ENCODE measurements at regions not wholly inside any gene's neighbourhood (a gene's known extent, or its start where the extent isn't known, plus 50 kb on each side); places are given as distances from the start of the nearest gene placed in this dataset.

- H3K27ac Mint-ChIP-seq (ENCODE audit: unreplicated experiment) = no peak overlapping the region
- no peaks in the 10 kb centered on the region for H3K4me1 Mint-ChIP-seq (ENCODE audit: low read depth, unreplicated experiment)
- no TSS peak for BruUV-seq (replicated peaks)
- no peak for DNase-seq
- no peaks in the 10 kb centered on the region for H3K36me3 Mint-ChIP-seq (ENCODE audit: insufficient read depth, unreplicated experiment)
- TF ChIP-seq CTCF (IDR thresholded peaks at IDR 0.05; ENCODE audit: unreplicated experiment) = no peak
- H3K4me3 Mint-ChIP-seq (ENCODE audit: low read depth, unreplicated experiment) = no peak overlapping the region
- H3K9me3 Mint-ChIP-seq (ENCODE audit: low read depth, unreplicated experiment) = peaks cover 7% of the 10 kb centered on the region
- CTCF ChIA-PET = no interaction called here
- intact Hi-C loops (cut with micrococcal nuclease; ENCODE audit: unreplicated experiment) = no loop called here
- no peaks in the 10 kb centered on the region for H3K27me3 Mint-ChIP-seq (ENCODE audit: unreplicated experiment)
Measured at GRCh38 chr5:144548936-144549335, 378.3 kb downstream of the KCTD16 start.

GRCh38 chr5:144547098-144547499 is 376.4 kb downstream of the KCTD16 start:
- BruUV-seq (replicated peaks) = no TSS peak
- CTCF ChIA-PET = no interaction called here
- Mint-ChIP-seq H3K27ac (ENCODE audit: unreplicated experiment) (no peak overlapping the region), H3K9me3 (ENCODE audit: low read depth, unreplicated experiment) (peaks cover 6% of the 10 kb centered on the region), H3K27me3 (ENCODE audit: unreplicated experiment) (no peaks in the 10 kb centered on the region), H3K4me3 (ENCODE audit: low read depth, unreplicated experiment) (no peak overlapping the region), H3K4me1 (ENCODE audit: low read depth, unreplicated experiment) (no peaks in the 10 kb centered on the region), H3K36me3 (ENCODE audit: insufficient read depth, unreplicated experiment) (no peaks in the 10 kb centered on the region)
- TF ChIP-seq CTCF (IDR thresholded peaks at IDR 0.05; ENCODE audit: unreplicated experiment) = no peak
- DNase-seq = no peak
- intact Hi-C loops (cut with micrococcal nuclease; ENCODE audit: unreplicated experiment) = no loop called here

- Mint-ChIP-seq H3K36me3 (ENCODE audit: insufficient read depth, unreplicated experiment) (no peaks in the 10 kb centered on the region), H3K27me3 (ENCODE audit: unreplicated experiment) (no peaks in the 10 kb centered on the region), H3K27ac (ENCODE audit: unreplicated experiment) (no peak overlapping the region), H3K9me3 (ENCODE audit: low read depth, unreplicated experiment) (no peaks in the 10 kb centered on the region), H3K4me1 (ENCODE audit: low read depth, unreplicated experiment) (no peaks in the 10 kb centered on the region), H3K4me3 (ENCODE audit: low read depth, unreplicated experiment) (no peak overlapping the region)
- DNase-seq = no peak
- intact Hi-C loops (cut with micrococcal nuclease; ENCODE audit: unreplicated experiment) = no loop called here
- no peak for TF ChIP-seq CTCF (IDR thresholded peaks at IDR 0.05; ENCODE audit: unreplicated experiment)
- no TSS peak for BruUV-seq (replicated peaks)
- CTCF ChIA-PET = no interaction called here
Measured at GRCh38 chr5:144538845-144539244, 368.2 kb downstream of the KCTD16 start.
